OCI-LY1 (cell line): ENCODE measurements at regions not wholly inside any gene's neighbourhood (a gene's known extent, or its start where the extent isn't known, plus 50 kb on each side); places are given as distances from the start of the nearest gene placed in this dataset.

Source experiments
- CTCF ChIP-seq: fragments of 200-600 bp; sonication (generic), shearing (Covaris generic); IDR thresholded peaks from 2 replicates; pipeline ENCODE4 v1.5.1; 2017; ENCODE audit warnings: mild to moderate bottlenecking, antibody characterized with exemption, low read length, moderate library complexity, mixed read lengths
- EZH2 ChIP-seq: fragments of 200-600 bp; sonication (generic), shearing (Covaris generic); IDR thresholded peaks from 2 replicates; pipeline ENCODE4 v1.8.0; 2017; ENCODE audit warnings: borderline replicate concordance, mixed run types, mild to moderate bottlenecking, antibody characterized with exemption, low read length, moderate library complexity, mixed read lengths

GRCh38 chr5:161212123-161212712, 334.3 kb downstream of the GABRB2 start:
- TF ChIP-seq CTCF = no peak
- TF ChIP-seq EZH2 = no peak
